OCI-LY1 (cell line): ENCODE measurements at regions not wholly inside any gene's neighbourhood (a gene's known extent, or its start where the extent isn't known, plus 50 kb on each side); places are given as distances from the start of the nearest gene placed in this dataset.

Experiments used
- H2AFZ ChIP-seq: fragments of 200-600 bp; sonication (generic), shearing (Covaris generic); 2 replicates; pipeline ENCODE4 v1.6.0; 2014; ENCODE audit warnings: antibody characterized with exemption, mild to moderate bottlenecking, low read length
- H3F3A ChIP-seq: fragments of 200-600 bp; sonication (generic), shearing (Covaris generic); 2 replicates; pipeline ENCODE4 v1.6.0; 2014; ENCODE audit warnings: mild to moderate bottlenecking, antibody characterized with exemption, low read length, moderate library complexity; ENCODE audit not compliant: insufficient read depth
- H3K27ac ChIP-seq: fragments of 200-600 bp; sonication (generic); 2 replicates; pipeline ENCODE4 v1.5.1; 2014; ENCODE audit warnings: low read length, mixed run types, mild to moderate bottlenecking, low read depth; ENCODE audit not compliant: poor library complexity, severe bottlenecking
- H3K27me3 ChIP-seq: fragments of 200-600 bp; sonication (generic); 2 replicates; pipeline ENCODE4 v1.6.0; 2014; ENCODE audit warnings: antibody characterized with exemption, mild to moderate bottlenecking, low read length, moderate library complexity; ENCODE audit not compliant: insufficient read depth
- H3K36me3 ChIP-seq: fragments of 200-600 bp; sonication (generic); 2 replicates; pipeline ENCODE4 v1.6.1; 2014; ENCODE audit warnings: mild to moderate bottlenecking, antibody characterized with exemption, low read length, moderate library complexity, mixed read lengths; ENCODE audit not compliant: insufficient read depth
- H3K4me1 ChIP-seq: fragments of 200-600 bp; sonication (generic); 2 replicates; pipeline ENCODE4 v1.5.1; 2014; ENCODE audit warnings: mild to moderate bottlenecking, low read length, moderate library complexity; ENCODE audit not compliant: insufficient read depth, severe bottlenecking
- H3K4me2 ChIP-seq: fragments of 200-600 bp; sonication (generic), shearing (Covaris generic); 2 replicates; pipeline ENCODE4 v1.6.1; 2014; ENCODE audit warnings: low read length
- H3K4me3 ChIP-seq: fragments of 200-600 bp; sonication (generic); 2 replicates; pipeline ENCODE4 v1.5.1; 2014; ENCODE audit warnings: low read length, low read depth, mild to moderate bottlenecking, mixed read lengths; ENCODE audit not compliant: poor library complexity, severe bottlenecking
- H3K79me2 ChIP-seq: fragments of 200-600 bp; shearing (Covaris generic); 2 replicates; pipeline ENCODE4 v1.6.1; 2016; ENCODE audit warnings: mixed run types, low read length, mixed read lengths; ENCODE audit not compliant: insufficient read depth
- H3K9ac ChIP-seq: fragments of 200-600 bp; sonication (generic), shearing (Covaris generic); 2 replicates; pipeline ENCODE4 v1.6.1; 2014; ENCODE audit warnings: mild to moderate bottlenecking, low read length, mixed read lengths
- H3K9me2 ChIP-seq: fragments of 200-600 bp; sonication (generic), shearing (Covaris generic); 2 replicates; pipeline ENCODE4 v1.6.1; 2014; ENCODE audit warnings: low read depth, mild to moderate bottlenecking, low read length, mixed read lengths
- H3K9me3 ChIP-seq: fragments of 200-600 bp; shearing (Covaris generic); 2 replicates; pipeline ENCODE4 v1.6.1; 2014; ENCODE audit warnings: low read length, mixed read lengths
- H4K20me1 ChIP-seq: fragments of 200-600 bp; sonication (generic), shearing (Covaris generic); 2 replicates; pipeline ENCODE4 v1.6.0; 2016; ENCODE audit warnings: mild to moderate bottlenecking, low read length; ENCODE audit not compliant: insufficient read depth
- CTCF ChIP-seq: fragments of 200-600 bp; sonication (generic), shearing (Covaris generic); IDR thresholded peaks from 2 replicates; pipeline ENCODE4 v1.5.1; 2017; ENCODE audit warnings: mild to moderate bottlenecking, antibody characterized with exemption, low read length, moderate library complexity, mixed read lengths
- EZH2 ChIP-seq: fragments of 200-600 bp; sonication (generic), shearing (Covaris generic); IDR thresholded peaks from 2 replicates; pipeline ENCODE4 v1.8.0; 2017; ENCODE audit warnings: borderline replicate concordance, mixed run types, mild to moderate bottlenecking, antibody characterized with exemption, low read length, moderate library complexity, mixed read lengths

- H3K36me3 ChIP-seq: no peaks in the 10 kb centered on the region
- H3F3A ChIP-seq: no peaks in the 10 kb centered on the region
- H3K27ac ChIP-seq: no peak overlapping the region
- TF ChIP-seq CTCF (no peak), EZH2 (no peak)
- no peaks in the 10 kb centered on the region for H3K27me3 ChIP-seq
- no peaks in the 10 kb centered on the region for H3K9me2 ChIP-seq
- H3K79me2 ChIP-seq: no peaks in the 10 kb centered on the region
- H2AFZ ChIP-seq: no peak overlapping the region
- H3K9me3 ChIP-seq: no peaks in the 10 kb centered on the region
- no peak overlapping the region for H3K4me2 ChIP-seq
- no peak overlapping the region for H3K9ac ChIP-seq
- H3K4me1 ChIP-seq: no peaks in the 10 kb centered on the region
- no peak overlapping the region for H3K4me3 ChIP-seq
- H4K20me1 ChIP-seq: no peaks in the 10 kb centered on the region
Observed at GRCh38 chr2:23285091-23285800, 99.7 kb upstream of the KLHL29 start.

- Histone ChIP-seq H3K4me1 (no peaks in the 10 kb centered on the region), H3K9me3 (no peaks in the 10 kb centered on the region), H4K20me1 (no peaks in the 10 kb centered on the region), H3K4me3 (no peak overlapping the region), H3K36me3 (no peaks in the 10 kb centered on the region), H3K79me2 (no peaks in the 10 kb centered on the region), H3K9me2 (no peaks in the 10 kb centered on the region), H3K27me3 (no peaks in the 10 kb centered on the region), H3K4me2 (no peak overlapping the region), H3K27ac (no peak overlapping the region), H2AFZ (no peak overlapping the region), H3K9ac (no peak overlapping the region), H3F3A (no peaks in the 10 kb centered on the region)
- TF ChIP-seq EZH2 (no peak), CTCF (no peak)
Observed at GRCh38 chr2:23286031-23286757, 98.8 kb upstream of the KLHL29 start.

- Histone ChIP-seq H3K79me2 (no peaks in the 10 kb centered on the region), H3K4me3 (no peak overlapping the region), H3K27me3 (no peaks in the 10 kb centered on the region), H3K9ac (no peak overlapping the region), H4K20me1 (no peaks in the 10 kb centered on the region), H3K27ac (no peak overlapping the region), H3F3A (no peaks in the 10 kb centered on the region), H3K4me1 (no peaks in the 10 kb centered on the region), H3K36me3 (no peaks in the 10 kb centered on the region), H2AFZ (no peak overlapping the region), H3K4me2 (no peak overlapping the region), H3K9me2 (no peaks in the 10 kb centered on the region), H3K9me3 (no peaks in the 10 kb centered on the region)
- TF ChIP-seq EZH2 (no peak), CTCF (no peak)
Observed at GRCh38 chr2:23286758-23287704, 97.9 kb upstream of the KLHL29 start.
